D341Med (cell line): ENCODE measurements at regions not wholly inside any gene's neighbourhood (a gene's known extent, or its start where the extent isn't known, plus 50 kb on each side); places are given as distances from the start of the nearest gene placed in this dataset.

ENCODE experiments used
- DNase-seq: peaks from one replicate; pipeline ENCODE4 v3.0.0; 2012; ENCODE audit warnings: low spot score

- no peak for DNase-seq
Measured at GRCh38 chr15:29424118-29424517, 154.5 kb upstream of the NSMCE3 start.

GRCh38 chr15:29422606-29423005 lies 153.0 kb upstream of the NSMCE3 start:
- DNase-seq: no peak

GRCh38 chr15:29420188-29420587 lies 150.6 kb upstream of the NSMCE3 start:
- no peak for DNase-seq

- DNase-seq: no peak
Measured at GRCh38 chr15:29418931-29419330, 149.3 kb upstream of the NSMCE3 start.

GRCh38 chr15:29418178-29418577 lies 148.6 kb upstream of the NSMCE3 start:
- no peak for DNase-seq

GRCh38 chr15:29411299-29411698 lies 141.7 kb upstream of the NSMCE3 start:
- DNase-seq: no peak

GRCh38 chr15:29410338-29410737 lies 140.7 kb upstream of the NSMCE3 start:
- no peak for DNase-seq

GRCh38 chr15:29409890-29410289 lies 140.3 kb upstream of the NSMCE3 start:
- DNase-seq: no peak

GRCh38 chr15:29405564-29405963 lies 135.9 kb upstream of the NSMCE3 start:
- no peak for DNase-seq

GRCh38 chr15:29403772-29404171 lies 134.2 kb upstream of the NSMCE3 start:
- no peak for DNase-seq

GRCh38 chr15:29401644-29402043 lies 132.0 kb upstream of the NSMCE3 start:
- no peak for DNase-seq

GRCh38 chr15:29400701-29401100 lies 131.1 kb upstream of the NSMCE3 start:
- no peak for DNase-seq

GRCh38 chr15:29398907-29399306 lies 129.3 kb upstream of the NSMCE3 start:
- no peak for DNase-seq

GRCh38 chr15:29396176-29396811 lies 126.7 kb upstream of the NSMCE3 start:
- no peak for DNase-seq

GRCh38 chr15:29393443-29393842 lies 123.8 kb upstream of the NSMCE3 start:
- DNase-seq: no peak

GRCh38 chr15:29392358-29392757 lies 122.7 kb upstream of the NSMCE3 start:
- no peak for DNase-seq

- DNase-seq: no peak
Measured at GRCh38 chr15:29390051-29390450, 120.4 kb upstream of the NSMCE3 start.

GRCh38 chr15:29386523-29386922 lies 116.9 kb upstream of the NSMCE3 start:
- DNase-seq: no peak

GRCh38 chr15:29383367-29383766 lies 113.7 kb upstream of the NSMCE3 start:
- no peak for DNase-seq

- DNase-seq: no peak
Measured at GRCh38 chr15:29382862-29383261, 113.2 kb upstream of the NSMCE3 start.

- DNase-seq: no peak
Measured at GRCh38 chr15:29380466-29380865, 110.8 kb upstream of the NSMCE3 start.

- no peak for DNase-seq
Measured at GRCh38 chr15:29379647-29380046, 110.0 kb upstream of the NSMCE3 start.

- DNase-seq: no peak
Measured at GRCh38 chr15:29377161-29377560, 107.5 kb upstream of the NSMCE3 start.

- no peak for DNase-seq
Measured at GRCh38 chr15:29376590-29376989, 107.0 kb upstream of the NSMCE3 start.

GRCh38 chr15:29369261-29369660 lies 99.6 kb upstream of the NSMCE3 start:
- DNase-seq: no peak
